GM23248 (cell line): ENCODE measurements at regions not wholly inside any gene's neighbourhood (a gene's known extent, or its start where the extent isn't known, plus 50 kb on each side); places are given as distances from the start of the nearest gene placed in this dataset.

Experiments used
- EZH2 ChIP-seq: fragments of 200-600 bp; sonication (generic); IDR thresholded peaks from 2 replicates; pipeline ENCODE4 v1.6.1; 2018; ENCODE audit warnings: antibody characterized with exemption, mild to moderate bottlenecking; ENCODE audit not compliant: insufficient read depth, poor library complexity, severe bottlenecking
- EZH2phosphoT487 ChIP-seq: fragments of 200-600 bp; sonication (generic); IDR thresholded peaks from 2 replicates; pipeline ENCODE4 v1.6.1; 2018; ENCODE audit warnings: antibody characterized with exemption, moderate library complexity, mild to moderate bottlenecking, low read depth; ENCODE audit not compliant: insufficient read depth

- TF ChIP-seq EZH2 (no peak), EZH2phosphoT487 (no peak)
Measured at GRCh38 chr1:29557701-29558600, 321.6 kb downstream of the PTPRU start.
